IMR-90 (cell line): ENCODE measurements at regions not wholly inside any gene's neighbourhood (a gene's known extent, or its start where the extent isn't known, plus 50 kb on each side); places are given as distances from the start of the nearest gene placed in this dataset.

Experiments used
- ATAC-seq: fragments of 200-7000 bp; cut with Tn5 transposase; 2 replicates; pipeline ENCODE4 v1.9.1; 2020; ENCODE audit warnings: low read depth, mild to moderate bottlenecking, moderate library complexity
- BruUV-seq: library from RNA; stranded (reverse); fragments of 400-500 nt; replicated peaks from 2 replicates; lab custom pipeline; 2021; lab: Mats Ljungman, UMichigan
- CTCF ChIA-PET: fragments of 300-600 bp; formaldehyde crosslinking; extraction: SDS; loops from one replicate; lab custom pipeline; 2021; ENCODE audit warnings: antibody characterized with exemption; lab: Yijun Ruan, JAX
- POLR2A ChIA-PET: fragments of 300-600 bp; sonication (Branson Sonifier 250); formaldehyde crosslinking; loops from one replicate; lab custom pipeline; 2022; ENCODE audit warnings: antibody characterized with exemption; ENCODE audit not compliant: unreplicated experiment; lab: Charles Lee
- DNase-seq: peaks from one replicate; pipeline ENCODE4 v3.0.0; 2013
- H2AFZ ChIP-seq: replicated peaks from 2 replicates; pipeline ENCODE3; 2013; ENCODE audit warnings: low read length, mild to moderate bottlenecking; ENCODE audit not compliant: poor library complexity
- H2AK5ac ChIP-seq: 2 replicates; pipeline ENCODE4 v1.6.1; 2013; ENCODE audit warnings: low read depth, low read length, inconsistent platforms
- H2AK9ac ChIP-seq: replicated peaks from 2 replicates; pipeline ENCODE3; 2013; ENCODE audit warnings: mild to moderate bottlenecking, low read depth, low read length, moderate library complexity; ENCODE audit not compliant: poor library complexity
- H2BK120ac ChIP-seq: 2 replicates; pipeline ENCODE4 v1.6.1; 2013; ENCODE audit warnings: low read depth, low read length, inconsistent platforms
- H2BK15ac ChIP-seq: 3 replicates; pipeline ENCODE4 v1.6.1; 2013; ENCODE audit warnings: low read depth, low read length, inconsistent platforms
- H2BK20ac ChIP-seq: 2 replicates; pipeline ENCODE4 v1.6.1; 2013; ENCODE audit warnings: low read depth, mild to moderate bottlenecking, inconsistent platforms, low read length, moderate library complexity
- H2BK5ac ChIP-seq: 2 replicates; pipeline ENCODE4 v1.6.1; 2013; ENCODE audit warnings: mild to moderate bottlenecking, low read depth, low read length, inconsistent platforms; ENCODE audit not compliant: poor library complexity, severe bottlenecking
- H3K14ac ChIP-seq: replicated peaks from 2 replicates; pipeline ENCODE4 v1.6.1; 2013; ENCODE audit warnings: low read depth, low read length, inconsistent platforms
- H3K18ac ChIP-seq: 2 replicates; pipeline ENCODE4 v1.6.1; 2013; ENCODE audit warnings: low read depth, low read length, control low read depth
- H3K23ac ChIP-seq: 2 replicates; pipeline ENCODE4 v1.6.1; 2013; ENCODE audit warnings: low read depth, low read length, inconsistent platforms
- H3K27ac ChIP-seq: 2 replicates; pipeline ENCODE4 v1.5.1; 2013; ENCODE audit warnings: mild to moderate bottlenecking, control low read depth, low read length; ENCODE audit not compliant: insufficient read depth
- H3K27me3 ChIP-seq: 2 replicates; pipeline ENCODE4 v1.6.1; 2013; ENCODE audit warnings: low read length; ENCODE audit not compliant: control insufficient read depth, insufficient read depth
- H3K36me3 ChIP-seq: 2 replicates; pipeline ENCODE4 v1.6.1; 2013; ENCODE audit warnings: low read length, mixed read lengths; ENCODE audit not compliant: control insufficient read depth, insufficient read depth
- H3K4ac ChIP-seq: 2 replicates; pipeline ENCODE4 v1.6.1; 2013; ENCODE audit warnings: low read depth, low read length, inconsistent platforms
- H3K4me1 ChIP-seq: 2 replicates; pipeline ENCODE4 v1.6.1; 2013; ENCODE audit warnings: low read length, mixed read lengths; ENCODE audit not compliant: control insufficient read depth, insufficient read depth
- H3K4me2 ChIP-seq: 2 replicates; pipeline ENCODE4 v1.6.1; 2013; ENCODE audit warnings: low read depth, mild to moderate bottlenecking, control low read depth, low read length, moderate library complexity
- H3K4me3 ChIP-seq: 2 replicates; pipeline ENCODE4 v1.5.1; 2013; ENCODE audit warnings: low read depth, mild to moderate bottlenecking, control low read depth, low read length, moderate library complexity; ENCODE audit not compliant: insufficient read depth
- H3K56ac ChIP-seq: 2 replicates; pipeline ENCODE4 v1.6.1; 2013; ENCODE audit warnings: low read length, inconsistent platforms; ENCODE audit not compliant: insufficient read depth; ENCODE audit errors: extremely low read depth
- H3K79me1 ChIP-seq, 2 experiments: 2 replicates each; pipeline ENCODE4 v1.6.1; 2013; ENCODE audit warnings: low read length in 2 of 2, inconsistent platforms in 1 of 2, low read depth in 1 of 2
- H3K9ac ChIP-seq: 2 replicates; pipeline ENCODE4 v1.6.1; 2013; ENCODE audit warnings: low read depth, low read length, control low read depth
- H3K9me1 ChIP-seq: 2 replicates; pipeline ENCODE4 v1.6.1; 2013; ENCODE audit warnings: low read length, inconsistent platforms; ENCODE audit not compliant: insufficient read depth
- H3K9me3 ChIP-seq: 2 replicates; pipeline ENCODE4 v1.6.1; 2013; ENCODE audit warnings: low read length; ENCODE audit not compliant: control insufficient read depth, insufficient read depth
- H4K20me1 ChIP-seq: 2 replicates; pipeline ENCODE4 v1.6.1; 2013; ENCODE audit warnings: low read length, inconsistent platforms; ENCODE audit not compliant: insufficient read depth
- H4K5ac ChIP-seq: 2 replicates; pipeline ENCODE4 v1.6.1; 2013; ENCODE audit warnings: mild to moderate bottlenecking, low read depth, low read length, control low read depth
- H4K8ac ChIP-seq, 2 experiments: 2 replicates each; pipeline ENCODE4 v1.6.1; 2013; ENCODE audit warnings: low read depth in 2 of 2, low read length in 2 of 2, control low read depth in 1 of 2, inconsistent platforms in 1 of 2
- H4K91ac ChIP-seq: 2 replicates; pipeline ENCODE4 v1.6.1; 2013; ENCODE audit warnings: low read depth, low read length, inconsistent platforms; ENCODE audit not compliant: insufficient read depth
- BHLHE40 ChIP-seq: fragments of 150-350 bp; IDR thresholded peaks from 2 replicates; pipeline ENCODE4 v1.6.1; 2016; ENCODE audit warnings: mild to moderate bottlenecking, low read depth, low read length
- CEBPB ChIP-seq: IDR thresholded peaks from 2 replicates; pipeline ENCODE4 v1.6.1; 2012; ENCODE audit warnings: low read depth, low read length, improper control_type of control experiment
- CHD1 ChIP-seq: IDR thresholded peaks from 2 replicates; pipeline ENCODE4 v1.6.1; 2012; ENCODE audit warnings: low read depth, low read length, improper control_type of control experiment
- CTCF ChIP-seq: conservative IDR thresholded peaks from 2 replicates; pipeline ENCODE4 v1.5.1; 2012; ENCODE audit warnings: mild to moderate bottlenecking, low read depth, low read length, improper control_type of control experiment
- FOS ChIP-seq: fragments of 150-350 bp; IDR thresholded peaks from 2 replicates; pipeline ENCODE4 v1.6.1; 2016; ENCODE audit warnings: low read depth, low read length
- MAFK ChIP-seq: IDR thresholded peaks from 2 replicates; pipeline ENCODE4 v1.6.1; 2012; ENCODE audit warnings: low read depth, low read length, improper control_type of control experiment
- MAZ ChIP-seq: IDR thresholded peaks from 2 replicates; pipeline ENCODE4 v1.6.1; 2012; ENCODE audit warnings: low read depth, mild to moderate bottlenecking, low read length, improper control_type of control experiment, moderate library complexity, borderline replicate concordance
- MXI1 ChIP-seq: IDR thresholded peaks from 2 replicates; pipeline ENCODE4 v1.6.1; 2012; ENCODE audit warnings: low read depth, mild to moderate bottlenecking, low read length, moderate library complexity, borderline replicate concordance
- NFE2L2 ChIP-seq: fragments of 150-350 bp; IDR thresholded peaks from 2 replicates; pipeline ENCODE4 v1.6.1; 2016; ENCODE audit warnings: low read depth, mild to moderate bottlenecking, low read length
- POLR2A ChIP-seq: IDR thresholded peaks from 2 replicates; pipeline ENCODE4 v1.6.1; 2012; ENCODE audit warnings: mild to moderate bottlenecking, low read depth, low read length
- RAD21 ChIP-seq: IDR thresholded peaks from 2 replicates; pipeline ENCODE4 v1.6.1; 2012; ENCODE audit warnings: low read length, improper control_type of control experiment
- RCOR1 ChIP-seq: IDR thresholded peaks from 2 replicates; pipeline ENCODE4 v1.6.1; 2012; ENCODE audit warnings: mild to moderate bottlenecking, low read length, improper control_type of control experiment; ENCODE audit not compliant: insufficient replicate concordance
- SMC3 ChIP-seq: fragments of 150-350 bp; IDR thresholded peaks from 2 replicates; pipeline ENCODE4 v1.6.1; 2016; ENCODE audit warnings: low read depth, mild to moderate bottlenecking, antibody characterized with exemption, low read length, moderate library complexity
- WGBS, 2 experiments: methylation state at CpG; one replicate each; pipeline versions ENCODE4 v1.1.5 to v1.1.7; 2013; ENCODE audit warnings: missing lambda C conversion rate in 2 of 2; ENCODE audit not compliant: insufficient read length in 1 of 2; ENCODE audit errors: extremely low coverage in 2 of 2; 5-methylcytosine and 5-hydroxymethylcytosine counted together
- dilution Hi-C: fragments of 300-500 bp; cut with HindIII; formaldehyde crosslinking; loops from one replicate; pipeline ENCODE4 v1.14.3; 2018; ENCODE audit warnings: low sequenced_read_pairs; ENCODE audit not compliant: unreplicated experiment
- in situ Hi-C: fragments of 300-500 bp; cut with MboI; formaldehyde crosslinking; loops from 3 replicates; pipeline ENCODE4 v1.14.3; 2019; ENCODE audit warnings: low sequenced_read_pairs, inconsistent platforms, mixed read lengths
- intact Hi-C: fragments of 100-400 bp; cut with micrococcal nuclease; formaldehyde crosslinking; loops from 2 replicates; pipeline ENCODE4 v1.10.0; 2022
- TF ChIP-seq, protein P1 (sequence below): fragments of 150-350 bp; IDR thresholded peaks from 2 replicates; pipeline ENCODE4 v1.6.1; 2016; ENCODE audit warnings: low read depth, mild to moderate bottlenecking, low read length, moderate library complexity, borderline replicate concordance
- TF ChIP-seq, protein P2 (sequence below): fragments of 150-350 bp; IDR thresholded peaks from 2 replicates; pipeline ENCODE4 v1.6.1; 2017; ENCODE audit warnings: mild to moderate bottlenecking, antibody characterized with exemption, low read length, low read depth

GRCh38 chr2:71789556-71790204, 336.3 kb downstream of the DYSF start:
- ChIA-PET CTCF (interaction anchor here (2.2 kb wide), 1 partner anchor 11 kb away, joined by 5 read pairs; no protein-coding TSS in a partner anchor), POLR2A (no interaction called here)
- 100% methylated on average over 4 of the region's 14 CpGs; no CpG with 5 or more reads in 1 of the 2 experiments for WGBS, 2 experiments
- no peak overlapping the region for H2BK20ac ChIP-seq
- H3K36me3 ChIP-seq, result no peaks in the 10 kb centered on the region
- no TSS peak for BruUV-seq
- H3K9me1 ChIP-seq, result peaks cover 9% of the 10 kb centered on the region
- no peak overlapping the region for H2AFZ ChIP-seq
- in situ Hi-C loops (loop anchor here (25.0 kb wide), 1 partner anchor 948 kb away; no protein-coding TSS in a partner anchor), dilution Hi-C loops (no loop called here), intact Hi-C loops (no loop called here)
- no peak overlapping the region for H2BK15ac ChIP-seq
- no peak overlapping the region for H3K14ac ChIP-seq
- H2BK120ac ChIP-seq, result no peak overlapping the region
- no peak overlapping the region for H3K4me3 ChIP-seq
- no peaks in the 10 kb centered on the region for H3K79me1 ChIP-seq
- H3K27ac ChIP-seq, result no peak overlapping the region
- H4K20me1 ChIP-seq, result no peaks in the 10 kb centered on the region
- H2AK5ac ChIP-seq, result no peak overlapping the region
- H4K8ac ChIP-seq, result no peak overlapping the region
- no peak overlapping the region for H2AK9ac ChIP-seq
- no peak for ATAC-seq
- no peak overlapping the region for H3K9ac ChIP-seq
- TF ChIP-seq, protein P1, sequence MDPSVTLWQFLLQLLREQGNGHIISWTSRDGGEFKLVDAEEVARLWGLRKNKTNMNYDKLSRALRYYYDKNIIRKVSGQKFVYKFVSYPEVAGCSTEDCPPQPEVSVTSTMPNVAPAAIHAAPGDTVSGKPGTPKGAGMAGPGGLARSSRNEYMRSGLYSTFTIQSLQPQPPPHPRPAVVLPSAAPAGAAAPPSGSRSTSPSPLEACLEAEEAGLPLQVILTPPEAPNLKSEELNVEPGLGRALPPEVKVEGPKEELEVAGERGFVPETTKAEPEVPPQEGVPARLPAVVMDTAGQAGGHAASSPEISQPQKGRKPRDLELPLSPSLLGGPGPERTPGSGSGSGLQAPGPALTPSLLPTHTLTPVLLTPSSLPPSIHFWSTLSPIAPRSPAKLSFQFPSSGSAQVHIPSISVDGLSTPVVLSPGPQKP, result no peak
- no peak for TF ChIP-seq MXI1
- TF ChIP-seq MAZ, result no peak
- 0 out of 2 replicates have a peak, but pooled peaks have one; percentile 3 for TF ChIP-seq SMC3
- TF ChIP-seq MAFK, result no peak
- no peak for TF ChIP-seq RAD21
- 0 out of 2 replicates have a peak, but pooled peaks have one; percentile 12 for TF ChIP-seq CTCF
- TF ChIP-seq, protein P2, sequence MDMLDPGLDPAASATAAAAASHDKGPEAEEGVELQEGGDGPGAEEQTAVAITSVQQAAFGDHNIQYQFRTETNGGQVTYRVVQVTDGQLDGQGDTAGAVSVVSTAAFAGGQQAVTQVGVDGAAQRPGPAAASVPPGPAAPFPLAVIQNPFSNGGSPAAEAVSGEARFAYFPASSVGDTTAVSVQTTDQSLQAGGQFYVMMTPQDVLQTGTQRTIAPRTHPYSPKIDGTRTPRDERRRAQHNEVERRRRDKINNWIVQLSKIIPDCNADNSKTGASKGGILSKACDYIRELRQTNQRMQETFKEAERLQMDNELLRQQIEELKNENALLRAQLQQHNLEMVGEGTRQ, result no peak
- TF ChIP-seq POLR2A, result no peak
- no peak for TF ChIP-seq CEBPB
- TF ChIP-seq FOS, result no peak
- TF ChIP-seq RCOR1, result no peak
- TF ChIP-seq CHD1, result no peak
- no peak for TF ChIP-seq BHLHE40
- TF ChIP-seq NFE2L2, result no peak
- no peaks in the 10 kb centered on the region for H3K9me3 ChIP-seq
- H4K5ac ChIP-seq, result no peak overlapping the region
- peaks cover 7% of the 10 kb centered on the region for H3K27me3 ChIP-seq
- H3K23ac ChIP-seq, result no peak overlapping the region
- no peak overlapping the region for H3K4me2 ChIP-seq
- no peak overlapping the region for H3K18ac ChIP-seq
- H3K56ac ChIP-seq, result no peak overlapping the region
- H3K4ac ChIP-seq, result no peak overlapping the region
- no peak overlapping the region for H4K91ac ChIP-seq
- DNase-seq, result no peak
- no peak overlapping the region for H2BK5ac ChIP-seq
- peaks cover 13% of the 10 kb centered on the region for H3K4me1 ChIP-seq
